ENCODE measurements at regions not wholly inside any gene's neighbourhood (a gene's known extent, or its start where the extent isn't known, plus 50 kb on each side); places are given as distances from the start of the nearest gene placed in this dataset.

DNA sequence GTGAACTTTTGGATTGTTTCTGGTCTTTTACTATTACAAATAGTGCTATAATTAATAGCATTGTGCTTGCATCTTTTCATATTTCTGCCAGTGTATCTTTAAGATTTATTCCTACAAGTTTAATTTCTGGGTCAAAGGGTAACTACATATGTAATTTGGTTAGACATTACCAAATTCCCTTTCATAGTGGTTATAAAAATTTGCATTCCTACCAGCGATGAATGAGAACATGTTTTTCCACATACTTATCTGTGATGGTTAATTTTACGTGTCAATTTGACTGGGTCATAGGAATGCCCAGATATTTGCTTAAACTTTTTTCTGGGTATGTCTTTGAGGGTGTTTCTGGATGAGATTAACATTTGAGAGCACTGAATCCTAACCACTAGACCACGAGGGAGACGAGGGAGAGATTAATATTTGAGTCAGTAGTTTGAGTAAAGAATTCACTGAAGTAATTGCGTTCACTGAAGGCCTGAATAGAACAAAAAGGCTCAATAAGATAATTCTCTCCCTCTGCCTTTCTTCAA is 132.3 kb upstream of the NEO1 start:
- Histone ChIP-seq H3K4me3 (ENCODE audit: low read depth, low read length) (no peak overlapping the region), H3K9ac (ENCODE audit: low read length) (no peak overlapping the region), H3K9me3 (ENCODE audit: control insufficient read depth, insufficient read depth, low read depth, low read length) (no peaks in the 10 kb centered on the region), H3K4me1 (ENCODE audit: control insufficient read depth, insufficient read depth, low read length) (no peaks in the 10 kb centered on the region), H3K36me3 (ENCODE audit: control insufficient read depth, insufficient read depth, low read length) (no peaks in the 10 kb centered on the region), H3K27me3 (ENCODE audit: control insufficient read depth, insufficient read depth, low read length) (no peaks in the 10 kb centered on the region), H3K27ac (ENCODE audit: low read depth, low read length) (no peak overlapping the region)

DNA sequence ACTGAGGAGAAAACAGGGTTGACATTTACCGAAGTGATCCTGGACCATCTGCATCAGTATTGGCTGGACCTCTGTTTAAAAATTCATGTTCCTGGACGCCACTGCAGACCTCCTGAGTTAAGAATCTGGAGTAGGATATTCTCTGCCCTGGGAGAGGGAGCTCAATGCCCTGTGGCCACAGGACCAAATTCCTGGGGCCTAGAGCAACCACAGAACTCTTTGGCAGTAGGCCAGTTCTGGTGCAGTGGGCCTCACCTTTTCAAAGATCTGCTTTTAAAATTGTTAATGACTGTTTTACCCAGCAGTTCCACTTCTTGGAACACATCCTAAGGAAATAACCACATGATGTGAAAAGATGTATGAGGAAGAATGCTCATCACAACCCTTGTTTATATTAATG is 133.3 kb upstream of the ADPGK start:
- Histone ChIP-seq H3K27me3 (ENCODE audit: control insufficient read depth, insufficient read depth, low read length) (no peaks in the 10 kb centered on the region), H3K9me3 (ENCODE audit: control insufficient read depth, insufficient read depth, low read depth, low read length) (no peaks in the 10 kb centered on the region), H3K4me1 (ENCODE audit: control insufficient read depth, insufficient read depth, low read length) (no peaks in the 10 kb centered on the region), H3K9ac (ENCODE audit: low read length) (no peak overlapping the region), H3K4me3 (ENCODE audit: low read depth, low read length) (no peak overlapping the region), H3K27ac (ENCODE audit: low read depth, low read length) (no peak overlapping the region), H3K36me3 (ENCODE audit: control insufficient read depth, insufficient read depth, low read length) (no peaks in the 10 kb centered on the region)

DNA sequence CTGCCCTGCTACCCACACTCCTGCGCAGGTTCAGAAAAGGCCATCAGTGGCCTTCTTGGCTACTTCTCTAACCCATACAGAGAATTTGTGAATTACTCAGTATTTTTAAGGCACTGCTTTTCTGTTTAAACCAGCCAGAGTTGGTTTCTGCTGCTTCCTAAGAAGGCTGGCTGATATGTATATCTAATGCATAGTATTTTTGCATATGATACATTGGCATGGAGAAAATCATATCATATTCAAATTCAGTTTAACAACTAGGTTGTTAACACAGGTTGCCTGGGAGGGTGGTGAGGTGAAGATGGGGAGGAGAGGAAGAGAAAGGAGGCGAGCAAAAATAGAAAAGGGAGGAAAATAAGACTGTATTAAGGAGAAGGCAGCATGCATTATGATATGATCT is 132.8 kb upstream of the ADPGK start:
- Histone ChIP-seq H3K27ac (ENCODE audit: low read depth, low read length) (no peak overlapping the region), H3K9ac (ENCODE audit: low read length) (no peak overlapping the region), H3K27me3 (ENCODE audit: control insufficient read depth, insufficient read depth, low read length) (no peaks in the 10 kb centered on the region), H3K4me1 (ENCODE audit: control insufficient read depth, insufficient read depth, low read length) (no peaks in the 10 kb centered on the region), H3K36me3 (ENCODE audit: control insufficient read depth, insufficient read depth, low read length) (no peaks in the 10 kb centered on the region), H3K4me3 (ENCODE audit: low read depth, low read length) (no peak overlapping the region), H3K9me3 (ENCODE audit: control insufficient read depth, insufficient read depth, low read depth, low read length) (no peaks in the 10 kb centered on the region)

DNA sequence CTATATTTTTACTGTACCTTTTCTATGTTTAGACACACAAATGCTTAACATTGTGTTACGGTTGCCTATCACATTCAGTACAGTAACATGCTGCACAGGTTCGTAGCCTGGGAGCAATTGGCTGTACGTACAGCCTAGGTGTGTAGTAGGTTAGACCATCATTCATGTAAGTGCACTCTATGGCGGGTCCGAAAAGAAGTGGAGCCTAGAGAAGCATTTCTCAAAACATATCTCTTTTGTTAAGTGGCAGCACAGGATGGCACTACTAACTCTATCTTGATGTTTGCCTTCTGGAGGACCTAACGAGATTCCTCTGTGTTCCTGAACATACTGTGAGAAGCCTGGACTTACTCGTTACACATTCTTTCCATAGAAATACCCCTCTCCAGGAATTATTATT is 132.3 kb upstream of the ADPGK start:
- H3K9ac ChIP-seq (ENCODE audit: low read length): no peak overlapping the region
- H3K9me3 ChIP-seq (ENCODE audit: control insufficient read depth, insufficient read depth, low read depth, low read length): no peaks in the 10 kb centered on the region

DNA sequence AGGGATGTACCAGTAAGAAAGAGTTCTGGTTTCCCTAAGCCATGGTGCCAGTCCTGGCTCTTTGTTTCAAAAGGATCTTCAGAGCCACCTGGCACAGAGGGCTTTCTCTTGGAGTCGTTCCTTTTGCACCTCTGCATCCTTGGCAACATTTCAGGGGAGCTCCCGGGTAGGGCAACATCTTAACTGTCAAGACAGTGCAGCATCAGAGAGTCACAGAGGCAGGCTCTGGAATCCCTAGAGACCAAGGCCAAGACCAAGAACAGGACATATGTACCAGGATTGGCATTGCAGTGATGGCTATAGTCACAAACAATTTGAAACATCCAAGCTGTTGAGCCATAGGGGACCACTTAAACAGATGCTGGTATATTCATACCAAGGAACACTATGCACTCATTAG is 129.4 kb upstream of the ADPGK start:
- no peaks in the 10 kb centered on the region for H3K27me3 ChIP-seq (ENCODE audit: control insufficient read depth, insufficient read depth, low read length)
- no peak overlapping the region for H3K9ac ChIP-seq (ENCODE audit: low read length)
- H3K9me3 ChIP-seq (ENCODE audit: control insufficient read depth, insufficient read depth, low read depth, low read length): no peaks in the 10 kb centered on the region
- H3K4me3 ChIP-seq (ENCODE audit: low read depth, low read length): no peak overlapping the region
- H3K27ac ChIP-seq (ENCODE audit: low read depth, low read length): no peak overlapping the region
- no peaks in the 10 kb centered on the region for H3K36me3 ChIP-seq (ENCODE audit: control insufficient read depth, insufficient read depth, low read length)
- no peaks in the 10 kb centered on the region for H3K4me1 ChIP-seq (ENCODE audit: control insufficient read depth, insufficient read depth, low read length)

More for the DNA sequence above, 132.3 kb upstream of the ADPGK start:
- no peak overlapping the region for H3K27ac ChIP-seq (ENCODE audit: low read depth, low read length)
- H3K4me3 ChIP-seq (ENCODE audit: low read depth, low read length): no peak overlapping the region
- H3K27me3 ChIP-seq (ENCODE audit: control insufficient read depth, insufficient read depth, low read length): no peaks in the 10 kb centered on the region
- H3K4me1 ChIP-seq (ENCODE audit: control insufficient read depth, insufficient read depth, low read length): no peaks in the 10 kb centered on the region
- H3K36me3 ChIP-seq (ENCODE audit: control insufficient read depth, insufficient read depth, low read length): no peaks in the 10 kb centered on the region

DNA sequence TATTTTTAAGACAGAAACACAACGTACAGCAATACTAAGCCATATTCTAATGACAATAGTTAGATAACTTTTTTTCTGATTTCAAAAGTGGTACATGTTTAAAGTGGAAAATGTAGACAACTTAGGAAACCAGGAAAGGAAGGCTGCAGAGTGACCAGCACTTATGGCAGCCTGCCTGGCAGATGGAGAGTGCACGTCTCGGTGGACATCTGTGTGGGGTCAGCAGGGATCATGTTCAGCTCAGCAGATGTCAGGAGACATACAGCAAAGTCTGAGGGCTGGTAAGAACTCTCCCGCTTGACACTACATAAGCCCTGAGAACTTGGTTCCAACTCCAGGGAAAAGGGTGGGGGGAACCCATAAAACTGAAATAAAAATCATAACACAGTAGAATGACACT is 128.6 kb upstream of the ADPGK start:
- Histone ChIP-seq H3K36me3 (ENCODE audit: control insufficient read depth, insufficient read depth, low read length) (no peaks in the 10 kb centered on the region), H3K9ac (ENCODE audit: low read length) (no peak overlapping the region), H3K9me3 (ENCODE audit: control insufficient read depth, insufficient read depth, low read depth, low read length) (no peaks in the 10 kb centered on the region), H3K27me3 (ENCODE audit: control insufficient read depth, insufficient read depth, low read length) (no peaks in the 10 kb centered on the region), H3K4me1 (ENCODE audit: control insufficient read depth, insufficient read depth, low read length) (no peaks in the 10 kb centered on the region), H3K27ac (ENCODE audit: low read depth, low read length) (no peak overlapping the region), H3K4me3 (ENCODE audit: low read depth, low read length) (no peak overlapping the region)

DNA sequence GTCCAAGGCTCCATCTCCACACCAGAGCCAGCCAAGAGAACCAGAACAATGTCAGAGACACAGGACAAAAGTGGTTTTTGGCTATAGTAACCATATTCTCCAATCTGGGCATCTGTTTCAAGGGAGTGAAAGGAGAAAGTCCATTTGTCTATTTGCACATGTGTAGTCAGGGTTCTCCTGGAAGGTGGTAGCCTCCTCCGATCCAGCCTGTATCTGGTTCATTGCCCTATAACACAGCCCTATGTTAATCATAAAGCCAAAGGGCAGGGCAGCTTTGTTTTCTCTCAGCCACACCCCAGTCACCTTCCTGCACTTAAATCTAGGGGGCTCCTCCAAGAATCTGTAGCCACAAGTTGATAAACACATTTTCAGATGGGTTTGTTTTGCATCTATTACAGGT is 128.1 kb upstream of the ADPGK start:
- Histone ChIP-seq H3K27me3 (ENCODE audit: control insufficient read depth, insufficient read depth, low read length) (no peaks in the 10 kb centered on the region), H3K4me1 (ENCODE audit: control insufficient read depth, insufficient read depth, low read length) (no peaks in the 10 kb centered on the region), H3K9ac (ENCODE audit: low read length) (no peak overlapping the region), H3K9me3 (ENCODE audit: control insufficient read depth, insufficient read depth, low read depth, low read length) (no peaks in the 10 kb centered on the region), H3K4me3 (ENCODE audit: low read depth, low read length) (no peak overlapping the region), H3K36me3 (ENCODE audit: control insufficient read depth, insufficient read depth, low read length) (no peaks in the 10 kb centered on the region), H3K27ac (ENCODE audit: low read depth, low read length) (no peak overlapping the region)

DNA sequence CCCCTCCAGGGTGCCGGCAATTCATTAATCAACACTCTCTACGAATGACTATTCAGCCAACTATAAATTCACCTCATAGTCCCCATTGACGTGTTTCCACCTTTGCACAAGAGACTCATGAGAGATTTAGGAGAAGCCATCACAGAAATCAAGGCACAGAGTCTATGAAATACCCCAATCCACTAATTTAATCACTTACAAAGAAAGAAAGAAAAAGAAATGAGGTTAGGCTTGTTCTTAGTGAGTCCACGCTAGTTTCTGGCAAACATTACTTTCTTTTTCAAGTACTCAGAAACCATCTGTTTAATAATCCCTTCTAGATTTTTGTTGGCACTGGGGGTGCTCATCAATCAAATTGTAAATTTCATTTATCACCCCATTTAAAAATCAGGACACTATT is 125.2 kb upstream of the ADPGK start:
- Histone ChIP-seq H3K27me3 (ENCODE audit: control insufficient read depth, insufficient read depth, low read length) (no peaks in the 10 kb centered on the region), H3K4me3 (ENCODE audit: low read depth, low read length) (no peak overlapping the region), H3K4me1 (ENCODE audit: control insufficient read depth, insufficient read depth, low read length) (no peaks in the 10 kb centered on the region), H3K27ac (ENCODE audit: low read depth, low read length) (no peak overlapping the region), H3K9me3 (ENCODE audit: control insufficient read depth, insufficient read depth, low read depth, low read length) (no peaks in the 10 kb centered on the region), H3K36me3 (ENCODE audit: control insufficient read depth, insufficient read depth, low read length) (no peaks in the 10 kb centered on the region), H3K9ac (ENCODE audit: low read length) (no peak overlapping the region)

DNA sequence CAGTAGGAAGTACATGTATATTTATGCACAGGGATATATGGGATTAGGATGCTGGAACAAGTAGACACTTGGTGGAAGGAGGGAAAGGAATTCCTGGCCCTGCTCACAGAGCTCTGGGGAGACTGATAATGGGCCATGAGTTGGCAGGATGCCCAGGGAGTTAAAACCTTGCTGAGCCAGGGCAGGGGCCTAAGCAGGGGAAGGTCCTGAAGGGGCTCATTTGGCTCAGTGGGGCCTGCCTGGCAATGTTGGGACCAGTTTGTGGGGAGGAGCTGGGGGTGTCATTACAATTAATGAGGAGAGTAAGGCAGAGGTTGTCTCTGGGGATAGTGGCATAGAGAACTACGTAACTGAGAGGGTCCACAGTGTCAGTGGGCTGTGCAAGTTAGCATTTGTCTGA is 124.2 kb upstream of the ADPGK start:
- no peaks in the 10 kb centered on the region for H3K9me3 ChIP-seq (ENCODE audit: control insufficient read depth, insufficient read depth, low read depth, low read length)
- no peak overlapping the region for H3K4me3 ChIP-seq (ENCODE audit: low read depth, low read length)
- no peaks in the 10 kb centered on the region for H3K36me3 ChIP-seq (ENCODE audit: control insufficient read depth, insufficient read depth, low read length)
- H3K27ac ChIP-seq (ENCODE audit: low read depth, low read length): no peak overlapping the region
- H3K9ac ChIP-seq (ENCODE audit: low read length): no peak overlapping the region
- H3K4me1 ChIP-seq (ENCODE audit: control insufficient read depth, insufficient read depth, low read length): no peaks in the 10 kb centered on the region
- H3K27me3 ChIP-seq (ENCODE audit: control insufficient read depth, insufficient read depth, low read length): no peaks in the 10 kb centered on the region

DNA sequence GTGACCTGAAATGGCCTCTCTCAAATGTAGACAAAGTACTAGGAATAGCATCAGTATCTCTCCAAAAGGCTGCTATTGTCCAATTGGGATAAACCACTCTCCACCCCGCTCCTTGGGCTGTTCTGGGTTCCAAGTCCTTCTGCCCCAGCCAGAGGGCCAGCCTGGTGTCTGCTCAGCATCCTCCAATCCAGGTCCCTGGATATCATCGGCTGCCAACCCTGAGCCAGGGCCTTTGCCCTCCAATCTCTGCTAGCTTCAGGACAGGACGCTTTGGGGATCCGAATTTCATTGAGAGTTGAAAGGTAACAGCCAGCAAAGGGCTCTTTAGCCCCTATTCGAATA is 119.3 kb upstream of the ADPGK start:
- H3K27me3 ChIP-seq (ENCODE audit: control insufficient read depth, insufficient read depth, low read length): no peaks in the 10 kb centered on the region
- no peak overlapping the region for H3K27ac ChIP-seq (ENCODE audit: low read depth, low read length)
- H3K9ac ChIP-seq (ENCODE audit: low read length): no peak overlapping the region

DNA sequence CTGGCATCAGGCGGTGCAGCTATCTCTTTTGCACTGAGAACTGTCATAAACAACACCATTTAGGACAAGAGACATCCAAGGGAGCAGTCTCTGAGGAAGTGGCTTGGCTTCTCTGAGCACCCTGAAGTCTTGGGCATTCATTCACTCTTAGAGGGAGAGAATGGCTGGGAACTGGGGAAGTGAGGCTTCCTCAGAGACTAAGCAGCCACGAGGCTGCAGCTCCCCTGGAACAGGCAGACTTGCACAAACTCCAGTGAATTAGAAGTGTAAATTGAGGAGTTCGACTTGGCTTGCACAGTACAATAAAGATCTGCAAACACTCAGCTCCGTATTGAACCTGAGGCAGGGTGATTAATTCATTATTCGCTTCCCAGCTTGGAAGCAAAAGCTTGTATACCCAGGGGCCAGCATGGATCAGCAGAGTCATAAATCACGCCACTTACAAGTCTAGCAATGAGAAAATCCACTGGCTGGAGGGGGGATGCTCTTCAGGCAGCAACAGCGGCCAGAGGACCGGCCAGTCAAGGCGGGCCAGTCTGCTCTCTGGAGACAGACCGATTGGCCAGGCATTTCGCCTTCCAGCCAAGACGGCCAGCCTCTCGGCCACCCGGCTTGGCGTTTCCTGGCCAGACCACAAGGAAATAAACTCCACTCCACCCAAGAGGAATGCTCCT is 118.8 kb upstream of the ADPGK start:
- Histone ChIP-seq H3K4me1 (ENCODE audit: control insufficient read depth, insufficient read depth, low read length) (no peaks in the 10 kb centered on the region), H3K36me3 (ENCODE audit: control insufficient read depth, insufficient read depth, low read length) (no peaks in the 10 kb centered on the region), H3K27ac (ENCODE audit: low read depth, low read length) (no peak overlapping the region), H3K9me3 (ENCODE audit: control insufficient read depth, insufficient read depth, low read depth, low read length) (no peaks in the 10 kb centered on the region), H3K9ac (ENCODE audit: low read length) (no peak overlapping the region), H3K4me3 (ENCODE audit: low read depth, low read length) (no peak overlapping the region), H3K27me3 (ENCODE audit: control insufficient read depth, insufficient read depth, low read length) (no peaks in the 10 kb centered on the region)

More for the DNA sequence above, 119.3 kb upstream of the ADPGK start:
- no peaks in the 10 kb centered on the region for H3K9me3 ChIP-seq (ENCODE audit: control insufficient read depth, insufficient read depth, low read depth, low read length)
- H3K4me1 ChIP-seq (ENCODE audit: control insufficient read depth, insufficient read depth, low read length): no peaks in the 10 kb centered on the region
- no peak overlapping the region for H3K4me3 ChIP-seq (ENCODE audit: low read depth, low read length)
- H3K36me3 ChIP-seq (ENCODE audit: control insufficient read depth, insufficient read depth, low read length): no peaks in the 10 kb centered on the region

DNA sequence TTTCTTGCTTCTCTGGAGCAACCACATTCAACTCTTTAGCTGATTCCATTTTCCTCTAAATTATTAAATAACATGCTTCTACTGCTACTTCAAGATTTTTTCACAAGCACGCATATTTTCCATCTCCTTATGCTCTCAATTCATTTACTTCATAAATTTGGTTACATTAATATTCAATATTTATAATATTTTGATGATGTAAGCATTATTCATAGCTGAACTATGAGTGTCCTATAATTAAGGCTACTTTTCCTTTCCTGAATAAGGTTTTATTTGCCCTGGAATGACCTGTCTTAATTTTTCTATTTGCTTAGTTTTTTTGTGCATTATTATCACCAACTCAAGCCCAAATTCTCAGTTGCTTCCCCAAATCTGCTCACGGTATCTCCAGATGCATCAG is 109.4 kb upstream of the ADPGK start:
- H3K4me1 ChIP-seq (ENCODE audit: control insufficient read depth, insufficient read depth, low read length): no peaks in the 10 kb centered on the region
- H3K36me3 ChIP-seq (ENCODE audit: control insufficient read depth, insufficient read depth, low read length): no peaks in the 10 kb centered on the region
- H3K27ac ChIP-seq (ENCODE audit: low read depth, low read length): no peak overlapping the region
- no peaks in the 10 kb centered on the region for H3K9me3 ChIP-seq (ENCODE audit: control insufficient read depth, insufficient read depth, low read depth, low read length)
- H3K4me3 ChIP-seq (ENCODE audit: low read depth, low read length): no peak overlapping the region
- H3K9ac ChIP-seq (ENCODE audit: low read length): no peak overlapping the region
- no peaks in the 10 kb centered on the region for H3K27me3 ChIP-seq (ENCODE audit: control insufficient read depth, insufficient read depth, low read length)
